Renal cortical epithelial cell (primary cell): ENCODE measurements at regions not wholly inside any gene's neighbourhood (a gene's known extent, or its start where the extent isn't known, plus 50 kb on each side); places are given as distances from the start of the nearest gene placed in this dataset.
A peak's percentile ranks its signal among the peaks of the same experiment; 100 is the strongest.
"Not testable (repeated sequence)": the region's sequence is repeated elsewhere in the genome, so short reads cannot be mapped to it uniquely, and the experiment has no call there.

Experiments used
- DNase-seq: peaks from one replicate; pipeline ENCODE4 v3.0.0-alpha.2; 2011; ENCODE audit warnings: low read depth

DNA sequence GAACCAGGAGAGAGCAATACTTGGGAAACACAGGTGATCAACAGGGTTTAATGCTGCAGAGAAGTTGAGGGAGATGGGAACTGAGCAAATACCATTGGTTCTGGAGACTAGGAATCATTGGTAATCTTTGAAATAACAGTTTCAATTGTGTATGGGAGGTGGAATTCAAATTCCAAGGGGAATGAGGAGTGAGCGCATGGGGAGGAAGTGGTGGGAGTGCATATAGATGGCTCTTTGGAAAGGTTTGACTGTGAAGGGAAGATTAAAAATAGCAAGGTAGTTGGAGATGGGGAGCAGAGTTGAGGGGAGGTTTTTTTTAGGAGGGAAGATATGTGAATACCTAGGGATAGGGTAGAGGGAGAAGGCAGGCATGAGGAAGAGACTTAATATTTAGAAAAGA, 51.1 kb upstream of the ROPN1 start:
- no peak for DNase-seq

DNA sequence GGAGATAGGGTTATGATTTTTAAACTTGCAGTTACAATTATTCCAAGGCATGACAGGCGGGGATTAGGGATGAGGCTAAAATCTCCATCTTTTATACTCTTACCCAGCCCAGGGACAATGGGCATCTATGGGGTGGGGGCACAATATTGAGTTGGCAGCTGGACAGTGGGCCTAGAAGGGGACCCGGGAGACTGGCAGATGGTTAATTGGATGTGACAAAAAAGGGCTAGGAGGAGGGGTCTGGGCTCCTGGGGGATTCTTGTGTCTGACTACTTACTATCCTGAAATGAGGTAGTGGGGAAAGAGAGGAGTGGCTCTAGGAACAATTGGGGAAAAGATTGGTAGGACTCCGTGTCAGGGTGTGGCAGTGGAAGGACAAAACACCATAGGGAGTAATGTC, 53.0 kb upstream of the ROPN1 start:
- no peak for DNase-seq

DNA sequence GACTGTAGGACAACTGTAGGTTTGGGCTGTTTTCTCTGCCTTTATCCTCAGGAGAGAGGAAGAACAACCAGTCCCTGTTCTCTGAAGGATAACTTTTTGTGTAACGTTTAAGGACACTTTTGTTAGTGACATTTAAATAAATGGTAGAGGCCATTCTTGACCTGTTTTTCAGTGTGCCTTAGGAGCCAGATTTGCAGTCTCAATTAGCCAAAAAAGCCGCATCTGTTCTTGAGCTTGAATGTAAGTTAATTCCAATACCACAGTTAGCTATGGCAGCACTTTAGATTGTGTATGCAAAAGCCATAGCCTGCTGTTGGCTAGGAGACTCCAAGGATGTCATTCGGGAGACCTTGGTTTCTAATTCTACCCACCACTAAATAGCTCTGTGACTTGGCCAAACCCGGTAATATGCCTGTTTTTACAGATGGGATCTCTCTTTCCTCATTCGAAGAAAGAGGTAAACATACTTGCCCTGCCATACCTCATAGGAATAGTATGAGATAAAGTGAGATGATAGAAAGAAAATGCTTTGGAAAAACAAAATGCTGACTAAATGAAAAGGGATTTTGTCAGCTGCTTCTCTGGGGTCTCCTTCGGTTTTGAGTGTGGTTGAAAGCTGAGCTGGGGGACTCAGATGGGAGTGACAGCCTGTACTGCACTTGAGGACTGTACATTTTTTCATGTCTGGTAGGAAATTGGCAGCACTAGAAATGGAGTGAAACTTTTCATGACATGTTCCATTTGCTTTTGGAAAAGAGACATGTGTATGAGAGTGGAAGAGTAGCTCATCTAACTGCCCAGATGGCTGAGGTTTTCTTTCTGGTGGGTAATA, 57.3 kb upstream of the ROPN1 start:
- DNase-seq, result no peak

DNA sequence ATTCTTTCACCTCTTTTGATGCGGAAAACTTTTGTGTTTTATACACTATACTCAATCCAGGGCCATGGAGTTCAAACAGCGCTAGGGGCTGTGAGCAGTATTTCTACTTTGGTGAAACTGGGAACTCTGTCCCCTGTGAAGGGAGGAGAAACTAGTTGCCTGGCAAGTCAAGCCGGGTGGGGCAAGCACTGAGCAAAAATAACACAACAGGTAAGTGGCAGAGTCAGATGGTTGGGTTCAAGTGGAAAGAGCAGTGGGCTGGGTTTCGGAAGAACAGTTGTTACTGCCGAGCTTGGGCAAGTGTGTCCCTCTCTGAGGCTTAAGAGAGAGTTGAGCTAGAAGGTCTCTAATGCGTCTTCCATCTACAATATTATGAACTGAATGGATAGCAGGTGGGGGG, 59.7 kb upstream of the ROPN1 start:
- no peak for DNase-seq

DNA sequence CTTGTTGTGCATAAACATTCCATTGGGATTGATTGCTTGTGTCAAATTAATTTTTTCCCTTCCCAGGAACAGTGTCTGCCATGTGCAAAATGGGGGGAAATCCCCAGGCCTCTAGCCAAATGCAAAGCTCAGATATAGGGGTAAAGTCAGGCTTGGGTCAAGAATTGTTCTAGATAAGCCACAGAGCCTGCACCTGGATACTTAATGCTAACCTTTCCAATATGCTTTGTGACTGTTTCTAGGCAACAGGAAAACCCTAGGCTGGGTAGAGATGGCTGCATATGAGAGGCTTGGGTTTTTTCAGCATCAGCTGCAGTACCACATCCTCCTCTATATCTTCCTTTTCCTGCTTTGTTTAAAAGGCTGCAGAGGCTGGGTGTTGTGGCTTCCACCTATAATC, 61.9 kb upstream of the ROPN1 start:
- DNase-seq, result no peak

DNA sequence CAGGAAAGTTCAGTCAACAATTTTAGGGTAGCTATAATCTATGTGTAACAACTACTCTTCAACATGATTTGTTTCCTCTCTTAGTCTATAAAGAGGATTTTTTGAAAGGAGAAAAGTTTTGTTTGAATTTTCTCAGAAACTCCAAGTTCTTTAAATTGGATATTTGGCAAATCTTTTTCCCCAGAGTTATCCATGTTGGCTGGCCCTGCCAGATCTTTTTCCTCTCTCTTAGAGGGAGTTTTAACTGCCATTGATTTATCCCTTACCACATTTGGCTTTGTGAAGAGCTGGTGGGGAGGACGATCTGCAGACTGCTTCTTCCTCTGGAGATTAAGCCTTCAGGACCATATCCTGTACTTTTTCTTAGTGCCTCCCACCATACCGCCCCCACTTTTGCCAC, 64.9 kb upstream of the ROPN1 start:
- DNase-seq, result no peak

DNA sequence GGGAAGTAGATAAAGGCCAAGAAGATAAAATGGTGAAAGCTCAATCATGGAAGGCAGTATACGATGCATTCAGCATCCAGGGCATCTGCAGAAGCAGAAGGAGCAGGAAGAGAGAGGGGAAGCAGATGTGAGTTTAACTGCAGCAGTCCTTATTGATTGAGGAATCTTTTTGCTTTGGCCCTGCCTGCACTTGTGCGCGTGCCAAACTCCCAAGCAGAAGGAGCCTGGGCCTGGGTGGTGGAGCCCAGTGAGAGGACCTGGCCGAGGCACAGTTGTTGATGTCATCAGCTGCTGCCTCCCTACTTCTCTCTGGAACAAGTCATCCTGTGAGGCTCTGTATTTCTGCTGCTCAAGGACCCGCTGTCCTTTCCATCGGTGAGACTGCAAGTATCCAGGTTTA, 65.5 kb upstream of the ROPN1 start:
- DNase-seq, result no peak

DNA sequence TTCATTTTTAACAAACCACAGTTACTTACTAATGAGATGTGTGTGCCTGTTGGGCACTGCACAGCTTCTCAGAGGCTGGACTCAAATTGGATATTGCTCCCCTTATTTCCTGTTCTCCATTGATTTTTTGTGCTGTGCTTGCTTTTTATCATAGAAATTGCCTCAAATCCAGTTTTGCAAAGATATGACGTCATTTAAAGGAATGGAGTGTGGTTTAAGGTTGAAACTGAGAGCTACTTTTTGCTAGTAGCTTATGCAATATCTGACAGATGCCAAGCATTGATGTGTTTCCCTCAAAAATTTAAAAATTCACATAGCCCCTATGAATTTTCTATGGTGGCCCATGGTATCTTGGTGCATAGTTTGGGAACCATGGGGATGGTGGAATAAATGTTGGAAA, 67.7 kb upstream of the ROPN1 start:
- peak; percentile 6 for DNase-seq

DNA sequence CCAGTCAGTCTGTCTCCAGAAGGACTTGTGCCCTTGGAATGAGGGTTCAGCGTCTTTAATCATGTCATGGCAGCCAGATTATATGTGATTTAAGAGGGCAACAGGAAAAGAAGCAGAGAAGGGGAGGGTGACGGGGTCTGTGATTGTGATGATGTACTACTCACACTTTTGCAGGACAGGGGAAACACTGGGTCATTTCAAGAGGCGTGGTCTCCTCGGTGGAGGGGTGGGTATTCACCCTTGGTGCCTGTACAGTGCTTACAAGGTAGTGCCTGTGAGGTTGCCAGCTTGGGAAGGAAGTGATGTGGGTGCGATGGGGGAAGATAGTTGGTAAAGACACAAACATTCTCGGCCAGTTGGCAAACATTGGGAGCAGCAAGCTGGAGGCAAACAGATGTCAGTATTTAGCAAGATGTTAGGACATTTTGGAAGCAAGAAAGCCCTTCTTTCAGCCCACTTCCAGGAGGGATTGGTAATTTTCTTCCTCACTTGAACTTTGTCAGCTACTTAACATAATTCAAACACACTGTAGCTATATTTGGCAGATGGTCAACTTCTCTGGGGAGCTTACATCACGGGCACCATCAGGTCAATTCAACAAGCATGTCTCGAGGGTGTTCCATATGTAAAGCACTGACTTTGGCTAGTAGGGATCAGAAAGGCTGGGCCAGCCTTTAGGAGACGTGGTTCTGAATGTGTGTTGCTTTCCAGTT, 71.4 kb upstream of the ROPN1 start:
- no peak for DNase-seq

DNA sequence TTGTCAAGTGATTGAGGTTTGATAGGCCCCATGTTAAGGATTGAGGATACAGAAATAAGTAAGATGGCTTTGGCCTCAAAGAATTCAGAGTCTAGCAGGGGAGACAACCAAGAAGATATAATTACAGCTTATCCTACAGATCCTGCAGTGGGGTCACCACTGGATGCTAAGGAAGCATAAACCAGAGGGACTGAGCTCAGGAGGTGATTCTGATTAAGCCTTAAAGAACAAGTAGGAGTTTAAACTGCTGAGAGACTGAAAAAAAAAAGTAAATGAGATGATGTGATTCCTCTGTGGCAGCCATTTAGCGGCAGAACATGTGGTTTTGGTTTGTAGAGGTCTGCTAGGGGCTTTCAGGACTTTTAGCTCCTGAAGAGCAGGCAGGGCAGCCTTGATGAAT, 72.1 kb upstream of the ROPN1 start:
- DNase-seq, result no peak

DNA sequence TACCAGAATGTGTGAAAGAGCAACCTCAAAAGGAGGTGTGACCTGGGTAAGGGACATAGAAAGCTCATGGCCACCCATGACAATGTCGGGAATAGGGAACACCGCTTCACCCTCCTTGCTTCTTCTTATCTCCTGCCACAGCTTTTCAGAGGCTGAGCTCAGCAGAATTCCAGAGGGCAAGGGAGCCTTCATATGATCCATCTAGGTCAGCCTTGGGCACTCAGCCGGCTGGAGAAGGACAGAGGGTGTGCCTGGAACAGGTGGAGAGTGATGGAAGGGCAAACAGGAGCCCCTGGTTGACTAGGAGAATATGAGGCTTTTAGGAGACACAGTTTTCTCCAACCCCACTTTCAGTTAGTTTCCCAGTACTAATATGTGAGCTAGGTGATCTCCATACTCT, 74.6 kb upstream of the ROPN1 start:
- DNase-seq, result not testable (repeated sequence)

DNA sequence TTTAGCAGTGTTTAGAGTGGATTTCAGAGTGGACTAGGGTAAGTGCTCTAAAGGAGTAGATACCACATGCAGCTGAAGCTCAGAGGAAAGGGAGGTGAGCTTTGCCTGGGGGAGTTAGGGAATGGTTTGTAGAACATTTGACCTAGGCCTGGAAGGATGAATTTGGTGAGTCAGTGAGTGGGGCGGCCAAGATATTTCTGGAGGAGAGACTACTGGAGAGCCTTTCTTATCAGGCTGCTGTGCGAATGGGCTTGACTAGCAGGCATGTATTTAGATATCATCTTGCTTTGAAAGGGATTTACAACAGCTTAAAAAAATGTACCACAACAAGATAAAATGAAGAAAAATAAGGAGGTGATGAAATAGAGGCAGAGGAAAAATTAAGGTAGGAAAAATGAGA, 77.8 kb upstream of the ROPN1 start:
- DNase-seq, result not testable (repeated sequence)

DNA sequence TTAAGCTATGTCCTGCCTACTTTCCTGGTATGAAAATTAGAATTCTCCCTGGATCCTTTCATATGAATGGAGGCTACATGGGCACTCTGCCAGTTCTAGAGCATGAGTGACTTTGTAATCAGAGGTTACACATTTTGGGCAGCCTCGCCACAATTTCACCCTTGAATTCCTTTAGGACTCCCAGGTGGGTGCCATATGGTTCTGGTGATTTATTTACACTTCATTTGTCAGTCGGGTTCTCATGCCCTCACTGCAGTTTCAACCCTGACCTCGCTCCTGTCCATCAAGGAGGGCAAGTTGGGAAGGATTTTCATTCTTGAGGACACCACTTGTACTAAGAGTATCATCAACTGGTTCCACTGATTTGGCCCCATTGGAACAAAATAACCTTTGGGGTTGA, 83.2 kb upstream of the ROPN1 start:
- DNase-seq, result not testable (repeated sequence)

DNA sequence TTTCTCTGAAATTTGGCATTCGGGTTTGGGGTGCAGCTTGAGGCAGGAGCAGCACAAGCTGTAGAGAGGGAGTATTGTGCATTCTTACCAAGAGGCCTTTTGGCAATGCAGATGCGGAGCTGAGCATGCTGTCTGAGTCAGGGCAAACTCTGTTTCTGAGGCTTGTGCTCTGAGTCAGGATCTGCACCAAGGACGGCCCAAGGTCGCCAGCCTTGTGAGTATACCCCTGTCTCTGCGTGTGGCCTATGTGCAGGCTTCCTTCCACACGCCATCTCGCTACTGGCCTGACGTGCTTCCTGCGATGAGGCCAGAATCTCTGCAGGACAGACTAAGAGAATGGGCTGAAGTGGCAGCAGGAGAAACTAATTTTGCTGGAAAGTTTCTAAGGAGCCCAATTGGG, 83.8 kb upstream of the ROPN1 start:
- DNase-seq, result no peak

DNA sequence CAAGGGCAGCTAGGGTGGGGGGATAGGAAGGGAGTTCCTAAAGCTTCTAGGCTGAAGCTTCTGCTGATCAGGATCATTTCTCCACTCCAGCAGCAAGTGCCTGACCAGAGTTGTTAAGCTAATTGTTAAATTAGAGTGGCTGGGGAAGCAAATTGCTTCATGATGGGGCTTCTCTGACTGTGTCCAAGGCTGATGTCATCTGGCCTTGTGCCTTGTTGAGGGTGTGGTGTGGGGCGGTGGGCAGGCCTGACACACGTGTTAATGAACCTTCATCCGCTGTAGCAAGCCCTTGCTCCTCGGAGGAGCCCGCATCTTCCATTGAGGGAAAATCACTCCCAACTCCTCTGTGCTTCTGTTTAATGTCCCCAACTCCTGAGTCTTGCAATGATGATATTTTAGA, 84.3 kb upstream of the ROPN1 start:
- no peak for DNase-seq

DNA sequence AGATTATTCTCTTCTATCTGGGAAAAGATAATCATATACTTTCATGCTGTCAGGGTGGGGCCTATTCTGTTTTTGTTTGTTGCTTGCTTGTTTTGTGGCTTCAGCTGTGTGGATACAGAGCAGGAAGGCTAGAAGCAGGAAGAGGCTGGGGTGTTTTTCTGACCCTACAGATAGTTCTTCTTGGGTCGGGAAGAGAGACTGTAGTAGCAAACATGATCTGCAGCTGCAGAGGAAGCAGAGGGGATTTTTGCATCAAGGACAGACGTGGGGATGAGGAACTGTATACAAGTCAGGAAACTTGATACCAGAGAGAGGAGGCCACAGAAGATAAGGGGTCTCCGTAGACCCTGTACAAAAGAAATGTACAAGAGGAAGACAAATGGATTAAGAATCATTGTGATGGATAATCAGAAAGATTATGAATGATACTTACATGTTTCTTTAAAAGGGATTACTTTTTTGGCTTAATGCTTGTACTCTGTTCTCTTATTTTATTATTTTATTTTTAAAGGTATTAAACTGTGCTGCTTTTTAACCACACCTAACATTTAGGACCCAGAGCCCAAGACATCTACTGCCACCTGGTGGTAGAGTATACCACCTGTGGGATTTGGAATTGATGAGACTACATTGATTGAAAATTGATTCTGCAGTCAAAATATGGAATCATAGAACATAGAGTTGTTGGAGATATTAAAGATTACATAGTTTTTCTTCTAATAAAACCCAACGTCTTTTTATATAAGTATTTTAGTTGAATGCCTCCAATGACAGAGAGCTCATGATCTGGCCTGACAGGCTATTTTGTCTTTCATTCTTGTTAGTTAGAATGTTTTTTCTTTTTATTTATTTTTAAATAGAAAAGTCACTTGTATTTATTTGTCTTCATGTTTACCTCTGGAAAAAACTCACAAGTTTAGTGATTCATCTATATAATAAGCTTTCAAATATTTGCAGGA, 87.3 kb upstream of the ROPN1 start:
- DNase-seq, result peak; percentile 46

DNA sequence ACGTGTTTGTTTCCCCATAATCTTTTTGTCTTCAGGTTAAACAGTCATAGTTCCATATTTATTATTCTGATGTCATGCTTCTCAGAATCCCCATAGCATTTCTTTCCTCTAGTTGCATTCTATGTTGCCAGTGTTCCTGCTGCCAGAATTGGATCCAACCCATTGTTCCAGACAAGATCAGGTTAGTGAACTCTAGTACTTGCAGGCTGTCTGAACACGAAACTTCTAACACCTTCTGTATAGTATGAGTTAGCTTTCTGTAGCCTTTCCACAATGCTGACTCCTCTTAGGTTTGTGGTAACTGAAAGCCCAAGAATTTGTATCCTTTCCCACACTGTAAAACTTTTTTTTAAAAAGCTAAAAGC, 88.0 kb upstream of the ROPN1 start:
- DNase-seq, result no peak

DNA sequence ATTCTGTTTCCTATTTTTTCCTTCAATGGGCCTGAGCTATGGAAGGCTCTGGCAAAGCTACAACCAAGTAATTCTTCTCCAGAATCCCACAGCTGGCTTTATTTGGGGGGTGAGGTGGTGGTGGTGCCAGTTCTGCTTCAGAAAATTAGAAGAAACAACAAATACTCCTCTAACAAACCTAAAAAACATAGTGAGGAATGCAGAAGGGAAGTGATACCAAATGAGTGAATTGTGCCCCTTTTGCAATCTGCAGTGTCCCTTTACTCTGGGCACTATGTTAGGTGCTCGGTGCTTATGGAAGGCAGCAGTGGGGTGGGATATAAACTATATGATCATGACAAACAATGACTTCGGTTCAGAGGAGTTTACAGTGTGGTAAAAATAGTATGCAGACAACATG, 90.4 kb upstream of the ROPN1 start:
- DNase-seq, result no peak

DNA sequence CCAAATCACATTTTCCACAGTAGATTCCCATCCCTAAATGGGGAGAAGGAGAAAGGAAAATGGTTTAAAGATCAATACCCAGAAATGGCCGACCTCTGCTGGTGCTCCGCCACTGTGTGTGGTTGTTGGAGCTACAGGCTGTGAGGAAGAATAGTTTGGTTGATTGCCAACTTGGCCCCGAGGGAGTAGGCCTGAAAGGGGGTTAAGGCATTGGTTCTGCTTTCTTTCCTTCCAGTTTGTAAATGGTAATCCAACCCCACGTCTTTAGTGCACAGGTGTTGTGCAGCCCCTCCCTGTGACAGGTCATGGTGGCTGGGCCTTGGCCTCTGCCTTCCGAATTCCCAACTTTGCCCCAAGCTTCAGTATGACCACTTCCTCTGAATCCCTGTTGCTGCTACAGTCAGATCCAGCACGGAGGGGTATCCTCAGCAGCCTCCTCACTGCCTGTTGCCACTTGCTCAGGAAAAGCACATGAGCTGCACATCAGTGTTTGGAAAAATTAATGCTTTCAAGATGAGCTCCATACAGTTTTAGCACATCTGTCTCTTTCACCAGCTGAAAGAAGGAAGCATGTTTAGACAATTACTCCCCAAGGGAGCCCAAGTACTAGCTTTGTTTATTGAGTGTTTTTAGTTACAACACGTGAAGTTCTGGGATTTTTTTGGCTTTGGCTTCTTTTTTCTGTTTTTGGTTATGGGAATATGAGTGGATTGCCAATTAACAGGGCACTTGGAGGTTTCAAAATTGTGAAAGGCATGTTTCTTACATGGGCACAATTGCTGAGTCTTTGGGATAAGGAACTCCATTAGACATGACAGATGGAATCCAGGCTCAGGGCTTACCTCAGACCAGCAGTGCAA, 92.3 kb upstream of the ROPN1 start:
- DNase-seq, result no peak

DNA sequence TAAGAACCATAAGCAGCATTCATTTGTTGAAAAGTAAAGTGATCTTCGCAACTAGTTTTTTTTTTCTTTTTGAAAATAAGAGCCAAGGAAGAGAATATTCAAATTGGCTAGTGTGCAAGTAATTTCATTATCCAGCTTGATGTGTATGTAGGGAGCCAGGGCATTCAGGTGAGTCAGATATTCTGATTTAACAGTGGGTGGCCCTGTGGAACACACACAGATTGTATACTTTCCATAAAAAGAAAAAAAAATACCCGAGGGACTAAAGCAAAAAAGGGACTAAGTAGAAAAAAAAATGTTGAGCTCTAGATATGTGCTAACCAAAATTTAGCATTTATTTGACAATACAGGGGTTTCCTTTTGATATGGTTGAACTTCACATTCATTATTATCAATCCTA, 96.9 kb upstream of the ROPN1 start:
- DNase-seq, result no peak

DNA sequence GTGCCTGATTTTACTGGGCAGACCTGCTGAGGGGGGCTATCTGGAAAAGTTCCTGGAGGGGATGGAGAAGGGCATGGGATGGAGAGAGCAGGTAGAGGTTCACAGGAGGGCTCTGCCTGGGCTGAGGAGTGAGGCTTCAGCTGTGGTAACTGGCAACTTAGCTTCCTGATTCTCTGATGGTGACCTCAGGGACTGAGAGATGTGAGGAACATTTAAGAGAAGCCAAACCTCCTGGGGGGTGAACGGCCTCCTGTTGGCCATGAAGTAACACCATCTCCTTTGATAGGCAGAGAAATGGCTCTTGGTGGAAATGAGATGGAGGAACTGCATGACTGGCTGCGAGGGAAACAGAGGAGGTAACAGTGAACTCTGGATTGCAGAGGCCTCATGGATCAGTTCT, 97.3 kb upstream of the ROPN1 start:
- no peak for DNase-seq

DNA sequence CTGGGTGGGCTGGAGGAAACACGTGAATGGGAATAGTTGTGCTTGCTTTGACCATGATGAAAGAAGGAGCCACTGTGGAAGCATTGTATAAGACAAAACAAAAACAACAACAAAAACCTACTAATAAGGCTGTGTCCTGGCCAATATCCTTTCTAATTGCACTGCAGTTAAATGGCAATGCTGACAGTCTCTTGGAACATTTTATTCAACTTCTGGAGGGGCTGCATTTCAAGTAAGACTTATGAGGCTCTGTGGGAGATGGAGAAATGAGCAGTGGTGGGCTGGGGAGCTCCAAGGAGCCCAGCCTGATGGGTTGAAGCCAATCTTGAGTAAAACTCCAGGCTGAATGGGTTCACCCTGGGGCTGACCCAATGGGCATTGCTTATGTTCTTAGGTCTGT, 99.8 kb upstream of the ROPN1 start:
- DNase-seq, result no peak
